ENCODE measurements at regions not wholly inside any gene's neighbourhood (a gene's known extent, or its start where the extent isn't known, plus 50 kb on each side); places are given as distances from the start of the nearest gene placed in this dataset.

DNA sequence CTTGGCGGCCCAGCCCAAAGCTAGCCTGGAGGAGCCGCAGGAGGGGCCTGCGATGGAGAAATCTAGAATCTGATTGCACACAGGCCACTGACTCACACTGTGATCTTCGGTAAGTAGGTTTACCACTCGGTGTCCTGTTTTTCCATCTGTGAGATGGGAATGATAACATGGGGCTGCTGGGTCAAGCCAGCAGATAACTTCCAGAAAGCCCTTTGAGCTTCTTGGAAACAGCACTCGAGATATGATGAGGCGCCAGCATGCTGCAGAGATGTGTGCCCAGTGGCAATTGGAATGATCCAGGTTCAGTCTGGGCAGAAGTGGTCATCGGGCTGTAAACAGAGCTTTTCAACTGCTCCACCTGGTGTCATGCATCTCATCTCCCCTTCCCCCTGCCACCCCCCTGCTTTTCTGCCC, 771.3 kb upstream of the TBX3 start (continued):
- 0 out of 4 replicates have a peak, but pooled peaks of 1 of the 2 experiments have one; percentile 4 for TF ChIP-seq RAD21 (IDR thresholded peaks at IDR 0.05 in 1 of 2, conservative IDR thresholded peaks at IDR 0.05 in 1 of 2; ENCODE audit: low read depth in 2 of 2, low read length in 2 of 2)

All from H1 (cell line).